Upper lobe of right lung (tissue), 1 donor: ENCODE measurements at regions not wholly inside any gene's neighbourhood (a gene's known extent, or its start where the extent isn't known, plus 50 kb on each side); places are given as distances from the start of the nearest gene placed in this dataset.
"Not testable (repeated sequence)": the region's sequence is repeated elsewhere in the genome, so short reads cannot be mapped to it uniquely, and the experiment has no call there.

Experiments used
- ATAC-seq: fragments of 200-7000 bp; cut with Tn5 transposase; one replicate; pipeline ENCODE4 v1.9.1; 2020; ENCODE audit warnings: mild to moderate bottlenecking, moderate library complexity
- DNase-seq: peaks from one replicate; pipeline ENCODE4 v3.0.0-alpha.2; 2020
- H3K27ac ChIP-seq: fragments of 200-600 bp; one replicate; pipeline ENCODE4 v1.8.0; 2022
- H3K27me3 ChIP-seq: fragments of 200-600 bp; one replicate; pipeline ENCODE4 v1.8.0; 2022; ENCODE audit warnings: mild to moderate bottlenecking
- H3K36me3 ChIP-seq: fragments of 200-600 bp; one replicate; pipeline ENCODE4 v1.8.0; 2022
- H3K4me1 ChIP-seq: fragments of 200-600 bp; one replicate; pipeline ENCODE4 v1.8.0; 2022
- H3K4me3 ChIP-seq: fragments of 200-600 bp; one replicate; pipeline ENCODE4 v1.8.0; 2022; ENCODE audit warnings: mild to moderate bottlenecking
- H3K9me3 ChIP-seq: fragments of 200-600 bp; one replicate; pipeline ENCODE4 v1.8.0; 2022
- CTCF ChIP-seq: fragments of 200-600 bp; IDR thresholded peaks from one replicate; pipeline ENCODE4 v1.8.0; 2022; ENCODE audit warnings: antibody characterized with exemption
- intact Hi-C: fragments of 100-400 bp; cut with DNase I; formaldehyde crosslinking; loops from one replicate; pipeline ENCODE4 v1.11.0; 2022
- donor health status: DM: no; HTN: yes; CAD: no; lungs with severe emphysema.

- no peaks in the 10 kb centered on the region for H3K4me1 ChIP-seq
- peak; percentile 91 for ATAC-seq
- TF ChIP-seq CTCF = no peak
- peak overlapping the region; percentile 11 for H3K27ac ChIP-seq
- intact Hi-C loops = no loop called here
- no peaks in the 10 kb centered on the region for H3K36me3 ChIP-seq
- DNase-seq = peak; percentile 88
- H3K4me3 ChIP-seq = peak overlapping the region; percentile 48
- H3K27me3 ChIP-seq = no peaks in the 10 kb centered on the region
- no peaks in the 10 kb centered on the region for H3K9me3 ChIP-seq
Observed at GRCh38 chr13:22925881-22926747, 254.7 kb upstream of the SGCG start.

DNA sequence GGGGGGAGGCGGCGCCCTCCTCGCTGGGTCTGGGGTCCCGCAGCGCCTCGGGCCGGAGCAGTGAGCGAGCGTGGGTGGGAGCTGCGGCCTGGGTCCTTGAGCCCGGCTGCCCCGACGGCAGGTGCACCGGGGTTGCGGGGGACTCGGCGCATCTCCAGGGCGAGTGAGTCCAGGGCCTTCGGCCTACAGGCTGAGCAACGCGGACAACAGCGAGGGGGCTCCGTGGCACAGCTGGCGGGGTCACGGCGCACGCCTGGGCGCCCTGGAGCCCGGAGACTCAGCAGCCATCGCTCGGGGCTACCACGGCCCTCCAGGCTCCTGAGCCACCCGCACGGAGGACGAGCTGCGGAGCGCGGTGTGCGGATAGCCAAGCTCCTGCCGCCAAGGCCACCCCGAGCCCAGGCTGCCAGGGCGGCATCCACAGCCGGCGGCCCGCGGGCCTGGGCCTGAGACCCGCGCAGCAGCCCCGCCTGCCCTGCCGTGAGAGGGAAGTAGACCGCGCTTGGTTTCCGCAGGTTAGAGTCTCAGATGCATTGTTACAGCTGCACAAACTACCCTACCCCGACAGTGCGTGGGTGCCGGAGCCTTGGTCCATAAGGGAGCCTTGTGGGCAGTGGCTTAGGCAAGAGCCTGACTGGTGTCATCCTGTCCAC, 253.9 kb upstream of the SGCG start:
- peak; percentile 80 for DNase-seq
- peak; percentile 70 for ATAC-seq
- intact Hi-C loops = no loop called here
- Histone ChIP-seq H3K9me3 (no peaks in the 10 kb centered on the region), H3K36me3 (no peaks in the 10 kb centered on the region), H3K27ac (peak overlapping the region; percentile 11), H3K27me3 (no peaks in the 10 kb centered on the region), H3K4me1 (no peaks in the 10 kb centered on the region), H3K4me3 (peak overlapping the region; percentile 48)
- no peak for TF ChIP-seq CTCF

DNA sequence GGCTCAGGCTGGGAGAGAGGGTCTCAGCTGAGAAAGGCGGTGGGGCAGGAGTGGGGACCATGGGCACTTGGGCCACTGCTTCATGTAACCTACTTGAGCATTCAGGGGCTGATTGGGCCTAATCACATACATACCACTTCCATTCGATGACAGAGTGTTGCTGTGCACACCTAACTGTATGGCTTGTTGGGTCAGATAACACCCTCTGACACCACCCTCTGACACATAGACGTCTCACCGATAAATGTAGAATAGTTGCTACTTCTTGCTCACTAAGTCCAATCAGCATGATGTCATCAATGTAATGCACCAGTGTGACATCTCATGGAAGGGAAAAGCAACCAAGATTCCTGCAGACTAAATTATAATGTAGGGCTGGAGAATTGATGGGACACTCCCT, 252.9 kb upstream of the SGCG start:
- H3K27me3 ChIP-seq, DNase-seq, H3K27ac ChIP-seq, H3K4me3 ChIP-seq, intact Hi-C loops, H3K4me1 ChIP-seq, H3K36me3 ChIP-seq, H3K9me3 ChIP-seq, ATAC-seq: not testable (repeated sequence)

- Histone ChIP-seq H3K9me3 (no peaks in the 10 kb centered on the region), H3K4me3 (no peak overlapping the region), H3K36me3 (no peaks in the 10 kb centered on the region), H3K27me3 (no peaks in the 10 kb centered on the region), H3K4me1 (no peaks in the 10 kb centered on the region), H3K27ac (no peak overlapping the region)
- intact Hi-C loops = no loop called here
- TF ChIP-seq CTCF = no peak
- no peak for ATAC-seq
- no peak for DNase-seq
Observed at GRCh38 chr13:22929381-22930126, 251.2 kb upstream of the SGCG start.

GRCh38 chr13:22931576-22931975, 249.2 kb upstream of the SGCG start:
- intact Hi-C loops = no loop called here
- no peak for DNase-seq
- Histone ChIP-seq H3K4me1 (no peaks in the 10 kb centered on the region), H3K4me3 (no peak overlapping the region), H3K36me3 (no peaks in the 10 kb centered on the region), H3K9me3 (no peaks in the 10 kb centered on the region), H3K27ac (no peak overlapping the region), H3K27me3 (no peaks in the 10 kb centered on the region)
- TF ChIP-seq CTCF = no peak
- ATAC-seq = no peak

- H3K36me3 ChIP-seq, H3K27me3 ChIP-seq, H3K27ac ChIP-seq, H3K4me1 ChIP-seq, ATAC-seq, H3K4me3 ChIP-seq, intact Hi-C loops, DNase-seq, H3K9me3 ChIP-seq: not testable (repeated sequence)
Observed at GRCh38 chr13:22932632-22933412, 248.0 kb upstream of the SGCG start.
